Naive thymus-derived CD4-positive, alpha-beta T cell (primary cell): ENCODE measurements at regions not wholly inside any gene's neighbourhood (a gene's known extent, or its start where the extent isn't known, plus 50 kb on each side); places are given as distances from the start of the nearest gene placed in this dataset.

ENCODE experiments used
- ATAC-seq: fragments of 150-1000 bp; cut with Tn5 transposase; 2 replicates; pipeline ENCODE4 v1.10.0; 2021; ENCODE audit warnings: mild to moderate bottlenecking, moderate library complexity
- CTCF ChIA-PET: fragments of 350-600 bp; sonication (Branson Sonifier 250); formaldehyde crosslinking; loops from one replicate; lab custom pipeline; 2021; ENCODE audit warnings: antibody characterized with exemption; lab: Charles Lee
- POLR2A ChIA-PET: fragments of 350-600 bp; sonication (Branson Sonifier 250); formaldehyde crosslinking; loops from one replicate; lab custom pipeline; 2021; ENCODE audit warnings: antibody characterized with exemption, inconsistent platforms; lab: Charles Lee
- DNase-seq, 9 donors: peaks; one replicate each; pipeline versions ENCODE4 v3.0.0 to v3.0.0-alpha.2; 2020 to 2022; ENCODE audit warnings: mixed read lengths in 1 of 9
- H3K27ac ChIP-seq: one replicate; pipeline ENCODE4 v1.7.0; 2013; ENCODE audit warnings: mild to moderate bottlenecking, low read depth, low read length, moderate library complexity
- H3K27me3 ChIP-seq, 2 donors: one replicate each; pipeline ENCODE4 v1.7.0; 2013; ENCODE audit warnings: low read length in 2 of 2, mild to moderate bottlenecking in 2 of 2, moderate library complexity in 2 of 2; ENCODE audit not compliant: control insufficient read depth in 2 of 2, insufficient read depth in 2 of 2
- H3K36me3 ChIP-seq, 3 experiments: 1 replicate in 2 of 3; 2 replicates in 1 of 3; pipeline ENCODE4 v1.7.0; 2013; ENCODE audit warnings: low read length in 3 of 3, mild to moderate bottlenecking in 3 of 3, moderate library complexity in 1 of 3; ENCODE audit not compliant: insufficient read depth in 3 of 3, control insufficient read depth in 2 of 3
- H3K4me1 ChIP-seq, 2 donors: one replicate each; pipeline ENCODE4 v1.7.0; 2013; ENCODE audit warnings: low read length in 2 of 2, mild to moderate bottlenecking in 2 of 2, moderate library complexity in 1 of 2; ENCODE audit not compliant: control insufficient read depth in 2 of 2, insufficient read depth in 2 of 2
- H3K4me3 ChIP-seq: 2 replicates; pipeline ENCODE4 v1.7.0; 2013; ENCODE audit warnings: mild to moderate bottlenecking, low read length
- H3K9me3 ChIP-seq, 3 experiments: 1 replicate in 2 of 3; 2 replicates in 1 of 3; pipeline ENCODE4 v1.7.0; 2013; ENCODE audit warnings: low read length in 3 of 3; ENCODE audit not compliant: control insufficient read depth in 2 of 3
- H3K27ac Mint-ChIP-seq, 9 donors: one replicate each; pipeline ENCODE4 v1.8.0; 2020 to 2022; ENCODE audit warnings: mixed read lengths in 9 of 9, mild to moderate bottlenecking in 8 of 9, moderate library complexity in 5 of 9, inconsistent platforms in 2 of 9
- H3K27me3 Mint-ChIP-seq, 5 donors: one replicate each; pipeline ENCODE4 v1.8.0; 2021 to 2022; ENCODE audit warnings: mixed read lengths in 5 of 5, mild to moderate bottlenecking in 1 of 5
- H3K36me3 Mint-ChIP-seq, 5 donors: one replicate each; pipeline ENCODE4 v1.8.0; 2020 to 2022; ENCODE audit warnings: mixed read lengths in 5 of 5, mild to moderate bottlenecking in 3 of 5, inconsistent platforms in 1 of 5
- H3K4me1 Mint-ChIP-seq, 7 donors: one replicate each; pipeline ENCODE4 v1.8.0; 2020 to 2022; ENCODE audit warnings: mixed read lengths in 7 of 7, mild to moderate bottlenecking in 3 of 7, inconsistent platforms in 1 of 7
- H3K4me3 Mint-ChIP-seq, 10 donors: one replicate each; pipeline ENCODE4 v1.8.0; 2020 to 2022; ENCODE audit warnings: mild to moderate bottlenecking in 10 of 10, mixed read lengths in 10 of 10, moderate library complexity in 6 of 10, inconsistent platforms in 2 of 10
- H3K9me3 Mint-ChIP-seq, 11 donors: one replicate each; pipeline ENCODE4 v1.8.0; 2020 to 2022; ENCODE audit warnings: mixed read lengths in 11 of 11, mild to moderate bottlenecking in 4 of 11, inconsistent platforms in 1 of 11, moderate library complexity in 1 of 11
- intact Hi-C, 2 donors: fragments of 100-400 bp; cut with micrococcal nuclease; formaldehyde crosslinking; loops; one replicate each; pipeline ENCODE4 v1.15.1; 2023

DNA sequence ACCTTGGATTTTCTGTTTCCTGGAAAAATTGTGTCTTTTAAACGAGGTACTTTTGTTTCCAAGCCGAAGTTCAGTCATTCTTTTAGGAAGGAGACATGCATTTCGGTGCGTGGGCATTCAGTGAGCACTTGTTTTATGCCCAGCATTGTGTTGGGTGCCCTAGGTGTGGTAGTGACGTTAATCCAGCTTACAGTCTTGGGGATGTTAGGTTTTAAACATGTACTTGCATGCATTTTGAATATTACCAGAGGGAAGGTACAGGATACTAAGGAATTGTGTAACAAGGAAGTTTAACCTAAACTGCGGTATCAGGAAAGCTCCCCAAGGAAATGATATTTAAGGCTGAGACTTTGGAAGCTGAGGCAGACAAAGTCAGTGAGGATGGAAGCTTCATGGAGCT, 66.3 kb downstream of the ARHGAP35 start:
- ChIA-PET CTCF (interaction anchor here (1.1 kb wide), 3 partner anchors 9 to 72 kb away, joined by 3 to 5 read pairs (median 3); no protein-coding TSS in a partner anchor), POLR2A (interaction anchor here (0.6 to 1.1 kb wide), 2 partner anchors 11 to 268 kb away, joined by 3 to 4 read pairs; no protein-coding TSS in a partner anchor)
- ATAC-seq (no peak), DNase-seq (no peak)
- Histone ChIP-seq H3K27me3 (no peaks in the 10 kb centered on the region), H3K36me3 (peaks cover 0 to 7% (median 0%) of the 10 kb centered on the region in 3 experiments), H3K4me3 (no peak overlapping the region), H3K4me1 (peaks cover 12 to 47% of the 10 kb centered on the region in 2 donors), H3K9me3 (no peaks in the 10 kb centered on the region), H3K27ac (no peak overlapping the region)
- Mint-ChIP-seq H3K27ac (peak overlapping the region in 1 of 9 donors; percentile 42), H3K4me1 (peaks cover 29 to 63% (median 55%) of the 10 kb centered on the region in 7 donors), H3K4me3 (no peak overlapping the region), H3K36me3 (peaks cover 0 to 19% (median 9%) of the 10 kb centered on the region in 5 donors), H3K9me3 (no peaks in the 10 kb centered on the region), H3K27me3 (no peaks in the 10 kb centered on the region)
- intact Hi-C loops = loop anchor here in 1 of 2 donors (5.0 kb wide), 1 partner anchor 65 kb away; no protein-coding TSS in a partner anchor

- H3K27me3 ChIP-seq = no peaks in the 10 kb centered on the region
- no peaks in the 10 kb centered on the region for H3K9me3 ChIP-seq
- H3K4me3 Mint-ChIP-seq = no peak overlapping the region
- intact Hi-C loops = loop anchor here in 1 of 2 donors (5.0 kb wide), 1 partner anchor 64 kb away; no protein-coding TSS in a partner anchor
- CTCF ChIA-PET = interaction anchor here (1.1 kb wide), 1 partner anchor 8 kb away, joined by 5 read pairs; no protein-coding TSS in a partner anchor
- no peaks in the 10 kb centered on the region for H3K27me3 Mint-ChIP-seq
- POLR2A ChIA-PET = interaction anchor here (0.6 kb wide), 1 partner anchor 267 kb away, joined by 4 read pairs; no protein-coding TSS in a partner anchor
- peaks cover 29 to 67% (median 51%) of the 10 kb centered on the region in 7 donors for H3K4me1 Mint-ChIP-seq
- H3K4me1 ChIP-seq = peaks cover 12 to 53% of the 10 kb centered on the region in 2 donors
- H3K36me3 ChIP-seq = no peaks in the 10 kb centered on the region
- ATAC-seq (no peak), DNase-seq (no peak)
- peak overlapping the region in 2 of 9 donors; percentile 42 to 52 for H3K27ac Mint-ChIP-seq
- peaks cover 0 to 11% (median under 1%) of the 10 kb centered on the region in 5 donors for H3K36me3 Mint-ChIP-seq
- no peaks in the 10 kb centered on the region for H3K9me3 Mint-ChIP-seq
- H3K4me3 ChIP-seq = no peak overlapping the region
- no peak overlapping the region for H3K27ac ChIP-seq
Observed at GRCh38 chr19:46927893-46928292, 67.1 kb downstream of the ARHGAP35 start.

- ATAC-seq = no peak
- Mint-ChIP-seq H3K4me1 (peaks cover 32 to 72% (median 55%) of the 10 kb centered on the region in 7 donors), H3K27ac (no peak overlapping the region), H3K27me3 (no peaks in the 10 kb centered on the region), H3K36me3 (peaks cover 0 to 11% (median 0%) of the 10 kb centered on the region in 5 donors), H3K4me3 (no peak overlapping the region), H3K9me3 (no peaks in the 10 kb centered on the region)
- no peaks in the 10 kb centered on the region for H3K36me3 ChIP-seq
- ChIA-PET POLR2A (no interaction called here), CTCF (no interaction called here)
- H3K27ac ChIP-seq = no peak overlapping the region
- peaks cover 16 to 61% of the 10 kb centered on the region in 2 donors for H3K4me1 ChIP-seq
- intact Hi-C loops = loop anchor here in 1 of 2 donors (5.0 kb wide), 1 partner anchor 63 kb away; no protein-coding TSS in a partner anchor
- no peaks in the 10 kb centered on the region for H3K27me3 ChIP-seq
- H3K9me3 ChIP-seq = no peaks in the 10 kb centered on the region
- no peak for DNase-seq
- H3K4me3 ChIP-seq = no peak overlapping the region
Observed at GRCh38 chr19:46928951-46929350, 68.2 kb downstream of the ARHGAP35 start.

DNA sequence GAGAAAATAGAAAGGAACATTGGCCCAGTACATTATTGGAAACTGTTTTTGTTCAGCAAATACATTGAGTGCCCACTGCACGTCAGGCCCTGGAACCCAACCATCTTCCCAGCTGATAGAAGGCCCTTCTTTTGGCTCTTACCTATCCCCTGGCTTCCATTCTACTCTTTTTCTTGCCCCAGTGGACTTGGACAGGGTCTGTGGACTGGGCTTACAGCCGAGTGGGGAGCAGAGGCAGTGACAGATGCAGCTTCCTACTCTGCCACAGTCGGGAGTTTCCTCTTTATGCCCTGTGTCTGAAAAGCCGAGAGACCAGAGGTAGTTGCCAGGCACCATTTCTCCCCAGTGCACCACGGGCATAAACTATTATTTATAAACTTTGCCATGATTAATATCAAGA, 70.4 kb downstream of the ARHGAP35 start:
- Mint-ChIP-seq H3K36me3 (peaks cover 0 to 7% (median 1%) of the 10 kb centered on the region in 5 donors), H3K4me3 (no peak overlapping the region), H3K9me3 (no peaks in the 10 kb centered on the region), H3K27me3 (no peaks in the 10 kb centered on the region), H3K27ac (peak overlapping the region in 4 of 9 donors; percentile 17 to 49 (median 36)), H3K4me1 (peaks cover 37 to 70% (median 54%) of the 10 kb centered on the region in 7 donors)
- intact Hi-C loops = no loop called here
- Histone ChIP-seq H3K27me3 (no peaks in the 10 kb centered on the region), H3K27ac (no peak overlapping the region), H3K4me1 (peaks cover 16 to 63% of the 10 kb centered on the region in 2 donors), H3K9me3 (no peaks in the 10 kb centered on the region), H3K36me3 (no peaks in the 10 kb centered on the region), H3K4me3 (no peak overlapping the region)
- DNase-seq = no peak
- CTCF ChIA-PET = no interaction called here
- POLR2A ChIA-PET = no interaction called here
- no peak for ATAC-seq

DNA sequence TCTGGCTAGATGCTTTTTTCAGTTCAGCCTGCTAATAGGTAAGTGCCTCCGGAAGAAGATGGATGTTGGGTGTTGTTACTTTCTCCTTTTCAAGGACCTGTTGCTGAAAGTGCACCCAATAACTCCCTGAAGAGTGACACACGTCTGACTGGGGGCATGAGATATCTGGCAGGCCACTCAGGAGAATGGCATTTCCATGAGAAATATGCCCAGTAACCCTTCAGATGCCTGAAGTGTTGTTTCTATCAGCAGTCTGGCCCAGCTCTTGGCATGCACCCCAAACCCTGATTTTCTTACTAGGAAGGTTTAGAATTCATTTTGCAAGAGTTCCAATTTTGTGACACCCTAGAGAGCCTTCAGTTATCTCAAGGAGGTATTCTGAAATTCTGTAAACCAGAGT, 71.5 kb downstream of the ARHGAP35 start:
- no peaks in the 10 kb centered on the region for H3K9me3 ChIP-seq
- no peak overlapping the region for H3K27ac ChIP-seq
- Mint-ChIP-seq H3K27me3 (no peaks in the 10 kb centered on the region), H3K27ac (peak overlapping the region in 5 of 9 donors; percentile 2 to 67 (median 54)), H3K36me3 (peaks cover 0 to 8% (median 4%) of the 10 kb centered on the region in 5 donors), H3K4me3 (no peak overlapping the region), H3K4me1 (peaks cover 33 to 70% (median 51%) of the 10 kb centered on the region in 7 donors), H3K9me3 (no peaks in the 10 kb centered on the region)
- peaks cover 0 to under 1% (median 0%) of the 10 kb centered on the region in 3 experiments for H3K36me3 ChIP-seq
- intact Hi-C loops = no loop called here
- no peaks in the 10 kb centered on the region for H3K27me3 ChIP-seq
- peaks cover 19 to 63% of the 10 kb centered on the region in 2 donors for H3K4me1 ChIP-seq
- no peak for ATAC-seq
- POLR2A ChIA-PET = no interaction called here
- CTCF ChIA-PET = no interaction called here
- no peak overlapping the region for H3K4me3 ChIP-seq
- DNase-seq = no peak

DNA sequence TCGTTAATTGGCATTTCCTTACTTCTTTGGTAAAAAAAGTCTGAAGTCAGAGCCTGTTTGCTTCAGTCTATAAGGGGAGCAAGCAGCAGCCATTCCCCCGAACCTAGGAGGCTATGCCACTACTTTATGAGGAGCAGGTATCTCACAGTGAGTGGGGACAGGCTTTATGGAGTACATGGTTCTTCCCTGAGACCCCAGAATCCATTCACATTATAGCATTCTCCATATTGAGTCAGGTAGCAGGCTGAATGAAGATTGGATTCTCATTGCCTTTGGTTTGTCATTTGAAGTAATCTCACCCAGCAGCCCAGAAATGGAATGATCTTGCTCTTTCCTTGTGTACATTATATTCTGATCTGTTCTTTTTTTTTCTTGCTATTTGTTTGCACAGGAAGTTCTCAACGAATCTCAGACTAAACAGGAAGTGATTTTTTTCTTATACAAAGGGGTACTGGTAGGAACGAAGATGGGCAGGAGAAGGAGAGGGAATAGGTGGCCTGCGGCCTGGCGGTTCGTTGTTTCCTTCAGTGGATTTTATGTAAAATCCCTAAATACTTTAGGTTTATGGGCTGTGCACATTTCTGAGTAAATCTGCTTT, 74.4 kb downstream of the ARHGAP35 start:
- ATAC-seq = peak; percentile 48
- POLR2A ChIA-PET = no interaction called here
- Mint-ChIP-seq H3K27ac (peak overlapping the region; percentile 12 to 89 (median 73)), H3K4me1 (peaks cover 36 to 62% (median 46%) of the 10 kb centered on the region in 7 donors), H3K4me3 (peak overlapping the region in 9 of 10 donors; percentile 46 to 74 (median 66)), H3K27me3 (no peaks in the 10 kb centered on the region), H3K36me3 (peaks cover 0 to 19% (median 10%) of the 10 kb centered on the region in 5 donors), H3K9me3 (no peaks in the 10 kb centered on the region)
- CTCF ChIA-PET = no interaction called here
- intact Hi-C loops = loop anchor here in 1 of 2 donors (1.0 to 5.0 kb wide), 2 partner anchors 20 to 73 kb away; partner anchors contain the start of gene ARHGAP35
- peak overlapping the region; percentile 16 for H3K27ac ChIP-seq
- no peaks in the 10 kb centered on the region for H3K9me3 ChIP-seq
- H3K27me3 ChIP-seq = no peaks in the 10 kb centered on the region
- peaks cover 0 to 11% (median 0%) of the 10 kb centered on the region in 3 experiments for H3K36me3 ChIP-seq
- H3K4me3 ChIP-seq = peak overlapping the region; percentile 52
- H3K4me1 ChIP-seq = peaks cover 19 to 70% of the 10 kb centered on the region in 2 donors
- DNase-seq = peak in 5 of 9 donors; percentile 24 to 39 (median 30)
